ENCODE measurements at regions not wholly inside any gene's neighbourhood (a gene's known extent, or its start where the extent isn't known, plus 50 kb on each side); places are given as distances from the start of the nearest gene placed in this dataset.

GRCh38 chr10:114724716-114725106 lies 66.6 kb upstream of the ABLIM1 start:
- RAD21 ChIA-PET (ENCODE audit: low non-redundant PET in 1 of 2, low total read pairs in 2 of 2, uncharacterized antibody in 2 of 2, unreplicated experiment in 2 of 2) = no interaction called here
- no peaks in the 10 kb centered on the region for H3K9me2 ChIP-seq (ENCODE audit: insufficient read depth)
- H4K20me1 ChIP-seq (ENCODE audit: insufficient read depth) = no peaks in the 10 kb centered on the region
- CTCF ChIA-PET = no interaction called here
- no peak overlapping the region for H3K4me2 ChIP-seq (ENCODE audit: low read length)
- POLR2A ChIA-PET = no interaction called here
- DNase-seq (ENCODE audit: low read depth, low spot score) = no peak
- BruUV-seq (replicated peaks) = no TSS peak
- no peaks in the 10 kb centered on the region for H3K36me3 ChIP-seq (ENCODE audit: control insufficient read depth in 1 of 2, insufficient read depth in 2 of 2, low read length in 2 of 2)
- intact Hi-C loops (cut with micrococcal nuclease) = no loop called here
- ATAC-seq = no peak
- TF ChIP-seq REST (IDR thresholded peaks at IDR 0.05; ENCODE audit: low read depth) = no peak
- TF ChIP-seq TCF7L2 (IDR thresholded peaks at IDR 0.05; ENCODE audit: borderline replicate concordance, extremely low read depth, insufficient read depth, insufficient read length) = no peak
- TF ChIP-seq CTCF (IDR thresholded peaks at IDR 0.05 in 2 of 3, conservative IDR thresholded peaks at IDR 0.05 in 1 of 3; ENCODE audit: borderline replicate concordance in 1 of 3, insufficient read depth in 1 of 3, low read depth in 2 of 3, low read length in 2 of 3) = no peak
- TF ChIP-seq POLR2A (IDR thresholded peaks at IDR 0.05; ENCODE audit: borderline replicate concordance, extremely low read depth, insufficient read depth, insufficient read length) = no peak
- no peak for TF ChIP-seq EZH2phosphoT487 (IDR thresholded peaks at IDR 0.05; ENCODE audit: borderline replicate concordance)
- TF ChIP-seq ZFX (IDR thresholded peaks at IDR 0.05) = no peak
- TF ChIP-seq RAD21 (IDR thresholded peaks at IDR 0.05; ENCODE audit: low read depth) = no peak
- TF ChIP-seq FOSL1 (IDR thresholded peaks at IDR 0.05; ENCODE audit: low read depth) = no peak
- no peak for TF ChIP-seq SRF (IDR thresholded peaks at IDR 0.05; ENCODE audit: low read depth)
- TF ChIP-seq ELF1 (IDR thresholded peaks at IDR 0.05; ENCODE audit: borderline replicate concordance, low read depth) = no peak
- TF ChIP-seq SP1 (IDR thresholded peaks at IDR 0.05; ENCODE audit: low read depth) = no peak
- no peak for TF ChIP-seq SIN3A (IDR thresholded peaks at IDR 0.05; ENCODE audit: low read depth)
- no peak for TF ChIP-seq CEBPB (IDR thresholded peaks at IDR 0.05; ENCODE audit: low read depth)
- no peak for TF ChIP-seq YY1 (IDR thresholded peaks at IDR 0.05; ENCODE audit: extremely low read depth, insufficient replicate concordance, low read depth, low read length)
- no peak for TF ChIP-seq POLR2AphosphoS5 (IDR thresholded peaks at IDR 0.05; ENCODE audit: low read depth, low read length)
- TF ChIP-seq MAX (IDR thresholded peaks at IDR 0.05) = no peak
- no peak for TF ChIP-seq EGR1 (IDR thresholded peaks at IDR 0.05; ENCODE audit: low read depth)
- TF ChIP-seq CBX3 (IDR thresholded peaks at IDR 0.05; ENCODE audit: low read depth) = no peak
- H2AFZ ChIP-seq (ENCODE audit: low read depth, low read length, poor library complexity, severe bottlenecking) = no peak overlapping the region
- no peak overlapping the region for H3K4me3 ChIP-seq (replicated peaks in 1 of 2; ENCODE audit: low read depth in 1 of 2, low read length in 2 of 2)
- H3K9me3 ChIP-seq (ENCODE audit: control insufficient read depth in 1 of 2, insufficient read depth in 1 of 2, low read depth in 1 of 2, low read length in 2 of 2) = no peaks in the 10 kb centered on the region
- no peak overlapping the region for H3K27ac ChIP-seq (ENCODE audit: low read depth, low read length)
- H3K79me2 ChIP-seq (ENCODE audit: insufficient read depth, low read length) = no peaks in the 10 kb centered on the region
- no peak overlapping the region for H3K9ac ChIP-seq (ENCODE audit: low read length)
- H3K4me1 ChIP-seq (ENCODE audit: control insufficient read depth in 1 of 2, insufficient read depth in 2 of 2, low read length in 2 of 2) = no peaks in the 10 kb centered on the region
- H3K27me3 ChIP-seq (ENCODE audit: insufficient read depth, low read length) = no peaks in the 10 kb centered on the region
